NOMO-1 (cell line): ENCODE measurements at regions not wholly inside any gene's neighbourhood (a gene's known extent, or its start where the extent isn't known, plus 50 kb on each side); places are given as distances from the start of the nearest gene placed in this dataset.

Experiments used
- DNase-seq, 2 experiments: peaks; one replicate each; lab custom pipeline; 2025; ENCODE audit not compliant: unreplicated experiment in 2 of 2; lab: John Stamatoyannopoulos, UW

DNA sequence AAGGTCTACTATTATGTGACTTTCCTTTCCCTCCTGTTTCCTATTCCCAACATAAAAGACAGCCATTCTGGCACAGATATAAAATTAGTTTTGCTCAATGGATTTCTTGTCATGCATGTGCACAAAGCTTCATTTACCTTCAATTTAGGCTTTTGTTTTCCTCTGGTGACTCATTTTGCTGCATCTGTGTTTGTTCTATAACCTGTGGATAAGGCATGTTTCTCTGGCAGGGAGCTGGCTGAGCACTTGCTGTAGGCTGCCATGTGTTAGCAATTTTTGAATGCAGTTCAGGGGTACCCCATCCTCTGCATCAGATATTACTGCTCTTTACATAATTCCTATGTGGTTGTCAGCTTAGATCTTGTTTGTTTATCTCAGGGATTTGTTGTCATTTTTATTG, 202.8 kb upstream of the GRID2 start:
- no peak for DNase-seq

DNA sequence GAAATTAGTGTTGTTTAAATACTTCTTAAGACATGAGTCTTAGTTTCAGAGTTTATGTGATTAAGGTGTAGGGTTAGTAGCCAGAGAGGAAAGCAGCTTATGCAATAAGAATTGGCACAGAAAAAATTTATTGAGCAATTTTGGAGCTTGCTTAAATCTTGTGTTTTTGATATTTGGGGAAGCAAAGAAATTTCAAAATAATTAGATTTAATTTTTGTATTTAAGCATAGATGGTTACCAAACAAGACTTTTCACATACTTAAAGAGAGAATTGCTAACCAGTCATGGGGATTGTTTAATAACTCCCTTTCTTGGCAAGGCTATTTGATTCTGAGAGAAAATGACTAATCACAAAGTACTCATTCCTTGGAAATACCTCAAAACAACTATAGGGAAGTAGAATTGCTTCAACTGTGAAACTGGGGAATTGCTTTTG, 202.0 kb upstream of the GRID2 start:
- no peak for DNase-seq

DNA sequence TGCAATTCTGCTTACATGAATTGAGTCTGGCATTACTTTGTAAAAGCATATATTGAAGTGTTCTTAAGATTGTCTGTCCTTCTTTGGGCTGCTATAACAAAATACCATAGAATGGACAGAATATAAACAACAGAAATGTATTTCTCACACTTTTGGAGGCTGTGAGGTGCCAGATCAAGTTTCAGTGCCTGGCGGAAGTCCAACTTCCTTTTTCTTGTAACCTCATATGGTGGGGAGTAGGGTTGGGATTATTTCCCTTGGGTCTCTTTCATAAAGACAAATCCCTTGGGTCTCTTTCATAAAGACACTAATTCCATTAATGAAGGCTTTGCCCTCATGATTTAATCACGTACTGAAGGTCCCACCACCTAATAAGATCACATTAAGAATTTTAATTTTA, 199.3 kb upstream of the GRID2 start:
- DNase-seq, result no peak

DNA sequence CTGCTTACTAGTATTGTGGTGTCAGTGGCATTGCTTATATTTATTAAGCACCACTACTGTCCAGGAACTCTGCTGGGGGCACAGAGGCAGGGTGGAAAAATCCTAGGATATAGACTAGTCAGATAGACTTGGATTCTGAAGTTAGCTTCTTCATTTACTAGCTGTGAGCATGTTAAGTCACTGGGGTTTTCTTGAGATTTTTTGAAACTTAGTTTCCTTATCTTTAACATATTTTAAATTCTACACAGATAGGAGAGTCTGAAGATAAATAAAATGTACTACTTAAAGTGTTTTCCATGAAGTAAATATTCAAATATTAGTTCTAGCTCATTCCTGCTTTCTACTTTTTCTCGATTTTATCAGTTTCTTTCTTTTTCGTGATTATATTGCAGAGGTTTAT, 196.9 kb upstream of the GRID2 start:
- DNase-seq, result no peak

DNA sequence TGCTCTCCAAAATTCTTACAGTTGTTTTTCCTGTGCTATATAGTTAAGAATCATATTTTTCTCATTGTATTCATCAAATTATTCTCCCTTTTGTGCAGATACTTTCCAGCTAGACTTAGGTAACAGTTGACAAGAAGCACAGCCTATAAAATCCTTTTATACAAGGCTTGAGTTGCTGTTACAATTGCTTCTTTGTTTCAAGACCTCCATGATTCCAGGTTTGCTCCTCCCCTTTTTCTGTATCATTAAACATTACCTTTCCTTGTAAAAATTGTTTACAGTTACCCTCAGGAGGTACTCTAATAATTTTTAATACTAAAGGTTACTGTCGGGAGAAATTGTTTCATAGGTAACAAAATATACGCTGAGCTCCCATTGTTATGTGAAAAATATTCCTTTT, 192.3 kb upstream of the GRID2 start:
- DNase-seq, result no peak

DNA sequence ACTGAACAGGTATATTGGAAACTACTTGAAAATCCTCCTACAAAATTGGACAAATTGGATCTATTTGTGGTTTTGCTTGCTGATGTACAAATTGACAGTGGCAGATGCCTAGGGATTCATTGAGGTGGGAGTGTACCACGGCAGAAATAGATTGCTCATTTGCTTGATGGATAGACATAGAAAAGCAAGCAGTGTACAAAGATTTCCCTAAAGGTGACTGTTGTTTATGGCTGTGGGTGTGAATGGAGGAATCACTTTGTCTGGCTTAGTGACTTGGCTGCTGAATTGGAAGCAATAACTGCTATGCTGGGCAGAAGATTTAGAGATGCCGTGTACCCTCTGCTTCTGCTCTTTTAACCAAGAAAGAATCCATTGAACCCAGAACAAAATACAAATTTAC, 191.0 kb upstream of the GRID2 start:
- no peak for DNase-seq

DNA sequence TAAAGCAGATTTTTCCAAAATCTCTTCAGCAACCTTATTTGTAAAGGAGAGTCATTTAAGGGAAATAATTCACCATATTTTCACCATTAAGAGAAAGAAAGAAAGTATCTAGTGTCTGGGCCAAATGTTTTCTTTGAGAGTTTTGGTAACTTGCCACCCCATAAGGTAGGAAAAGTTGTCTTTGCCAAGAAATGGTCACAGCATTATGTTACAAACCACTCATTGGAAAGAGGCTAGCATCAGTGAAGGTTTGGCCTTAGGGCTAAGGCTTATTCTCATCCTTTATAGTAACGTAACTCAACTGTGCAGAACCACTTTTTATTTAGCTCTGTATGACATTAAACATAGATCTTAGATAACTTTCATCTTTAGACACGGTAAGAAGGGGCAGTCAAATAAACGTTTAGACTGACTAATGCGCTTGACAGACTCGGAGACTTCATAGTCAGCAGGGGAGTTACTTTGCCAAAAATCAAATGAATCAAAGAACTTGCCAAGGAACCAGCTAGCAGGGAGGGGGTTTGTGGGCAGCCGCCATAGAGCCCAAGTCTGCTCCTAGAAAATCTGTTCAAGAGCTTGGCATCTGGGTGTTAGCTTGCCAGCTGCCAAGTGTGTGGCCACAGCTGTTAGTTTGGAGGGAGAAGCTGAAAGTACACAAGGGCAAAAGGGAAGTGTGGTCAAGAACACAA, 182.8 kb upstream of the GRID2 start:
- no peak for DNase-seq

DNA sequence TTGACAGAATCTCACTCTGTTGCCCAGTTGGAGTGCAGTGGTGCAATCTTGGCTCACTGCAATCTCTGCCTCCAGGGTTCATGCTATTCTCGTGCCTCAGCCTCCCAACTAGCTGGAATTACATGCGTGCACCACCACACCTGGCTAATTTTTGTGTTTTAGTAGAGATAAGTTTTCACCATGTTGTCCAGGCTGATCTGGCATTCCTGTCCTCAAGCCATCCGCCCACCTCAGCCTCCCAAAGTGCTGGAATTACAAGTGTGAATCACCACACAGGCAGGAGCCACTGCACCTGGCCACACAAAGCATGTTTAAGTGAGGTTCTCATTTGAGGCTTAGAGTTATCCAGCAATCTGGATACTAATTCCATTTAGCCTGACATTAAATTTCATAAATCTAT, 180.9 kb upstream of the GRID2 start:
- no peak for DNase-seq

DNA sequence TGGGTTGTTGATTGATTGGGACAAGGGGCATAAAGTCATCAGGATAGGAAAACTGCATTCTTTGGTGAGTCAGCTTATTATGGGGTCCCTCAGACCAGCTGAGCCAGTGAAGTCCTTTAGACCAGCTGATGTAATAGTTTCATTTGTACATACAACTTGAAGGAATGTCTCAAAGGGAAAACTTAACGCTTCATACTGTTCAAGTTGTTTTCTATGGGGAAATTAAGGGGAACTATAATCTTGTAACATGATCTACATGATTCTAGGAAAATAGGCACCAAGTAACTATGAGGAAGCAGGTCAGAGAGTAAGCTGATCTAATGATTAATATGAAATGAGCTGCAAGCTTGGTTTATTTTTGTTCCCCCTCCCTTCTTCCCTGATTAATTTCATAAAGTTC, 175.1 kb upstream of the GRID2 start:
- no peak for DNase-seq

DNA sequence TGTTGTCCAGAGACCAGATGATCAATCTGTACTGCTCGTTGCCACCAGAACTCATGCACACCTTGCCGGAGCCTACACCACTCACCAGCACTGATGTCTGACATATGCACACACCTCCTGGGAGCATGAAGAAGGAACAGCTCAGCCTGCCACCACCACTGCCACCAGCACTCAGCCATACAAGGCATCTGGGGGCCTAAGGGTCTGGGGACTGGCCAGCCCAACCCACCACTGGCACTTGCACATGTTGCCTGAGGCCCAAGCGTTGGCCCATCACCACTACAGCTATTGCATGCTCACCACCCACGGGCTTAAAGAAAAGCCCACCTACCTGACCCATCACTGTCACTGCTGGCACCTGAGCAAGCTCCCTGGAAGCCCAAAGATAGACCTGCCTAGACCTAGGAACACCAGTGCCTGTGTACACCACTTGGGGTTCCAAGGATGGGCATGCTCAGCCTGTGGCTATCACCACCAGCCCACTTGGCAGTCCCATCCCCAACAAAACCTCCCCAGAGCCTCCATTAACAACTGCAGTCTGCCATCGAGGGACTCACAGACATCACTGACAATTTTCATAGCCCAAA, 174.3 kb upstream of the GRID2 start:
- DNase-seq, result no peak

DNA sequence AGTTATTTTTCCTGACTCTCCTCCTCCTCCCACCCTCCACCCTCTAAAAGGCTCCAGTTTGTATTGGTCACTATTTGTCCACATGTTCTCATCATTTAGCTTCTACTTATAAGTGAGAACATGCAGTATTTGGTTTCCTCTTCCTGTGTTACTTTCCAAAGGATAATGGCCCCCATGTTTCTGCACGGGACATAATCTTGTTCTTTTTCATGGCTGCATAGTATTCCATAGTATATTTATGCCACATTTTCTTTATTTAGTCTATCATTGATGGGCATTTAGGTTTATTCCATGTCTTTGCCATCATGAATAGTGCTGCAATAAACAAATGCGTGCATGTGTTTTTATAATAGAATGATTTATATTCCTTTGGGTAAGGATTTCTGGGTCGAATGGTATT, 167.3 kb upstream of the GRID2 start:
- no peak for DNase-seq

DNA sequence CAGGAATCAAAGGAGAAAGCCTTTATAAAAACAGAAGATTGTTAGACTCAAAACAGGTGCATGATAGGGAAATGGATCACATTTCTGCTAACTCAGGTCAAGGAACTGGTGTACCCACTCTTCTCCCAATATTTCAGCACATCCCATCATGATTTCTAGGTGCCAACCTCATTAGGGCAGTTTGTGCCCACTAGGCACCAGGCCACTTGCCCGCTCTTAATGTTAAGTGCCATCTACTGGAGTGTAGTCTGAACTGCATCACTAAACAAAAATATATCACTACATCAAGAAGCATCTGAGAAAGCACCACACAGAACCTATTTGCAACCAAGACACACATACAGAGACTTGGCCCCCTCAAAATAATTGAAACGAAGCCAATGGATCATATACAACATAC, 140.4 kb upstream of the GRID2 start:
- DNase-seq, result no peak

DNA sequence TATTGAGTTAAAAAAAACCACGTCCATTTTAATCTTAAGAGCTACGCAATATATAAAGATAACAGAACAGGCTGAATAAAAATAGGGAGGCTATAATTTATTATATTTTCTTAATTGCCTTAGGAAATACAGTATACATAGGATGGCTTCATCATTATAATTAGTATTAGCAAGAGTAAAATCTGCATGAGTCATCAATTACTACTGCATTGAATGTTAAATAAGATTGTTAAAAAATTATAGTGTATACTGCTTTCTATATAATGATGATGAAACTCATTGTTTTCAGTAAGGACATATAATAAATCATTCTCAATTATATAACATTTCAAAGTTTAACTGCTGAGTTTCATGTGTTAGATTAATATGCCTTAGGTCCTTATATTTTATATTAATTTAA, 133.4 kb upstream of the GRID2 start:
- DNase-seq, result no peak

DNA sequence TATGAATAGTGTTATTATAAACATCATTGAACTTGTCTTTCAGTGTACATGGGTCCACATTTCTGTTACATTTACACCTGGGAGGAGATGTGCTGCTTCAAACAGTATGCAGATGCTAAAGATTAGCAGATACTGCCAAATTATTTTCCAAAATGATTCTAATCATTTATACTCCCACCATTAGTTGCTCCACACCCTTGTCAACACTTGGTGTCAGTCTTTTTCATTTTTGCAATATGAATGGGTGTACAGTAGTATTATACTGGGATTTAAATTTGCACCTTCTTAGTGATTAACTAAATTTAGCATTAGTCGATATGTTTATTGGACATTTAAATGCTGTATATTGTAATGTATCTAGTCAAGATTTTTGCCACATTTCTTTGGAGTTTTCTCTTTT, 131.6 kb upstream of the GRID2 start:
- no peak for DNase-seq

DNA sequence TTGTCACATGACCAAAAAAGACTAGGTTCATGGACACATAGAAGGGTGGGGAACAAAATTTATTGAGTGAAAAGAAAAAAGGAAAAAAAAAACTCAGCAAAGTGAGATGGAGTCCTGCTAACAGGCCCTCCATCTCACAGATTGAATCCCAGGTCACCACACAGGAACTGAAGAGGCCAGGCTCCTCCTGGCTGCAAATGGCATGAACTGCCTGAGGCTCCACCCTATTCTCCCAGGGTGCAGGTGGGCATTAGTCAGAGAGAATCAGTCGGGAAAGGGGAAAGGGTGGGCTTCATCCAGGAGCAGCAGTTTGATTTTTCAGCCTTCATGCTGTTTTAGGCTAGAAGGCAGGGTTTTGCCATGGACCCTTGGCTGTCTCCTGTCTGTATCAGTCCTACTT, 128.5 kb upstream of the GRID2 start:
- no peak for DNase-seq

DNA sequence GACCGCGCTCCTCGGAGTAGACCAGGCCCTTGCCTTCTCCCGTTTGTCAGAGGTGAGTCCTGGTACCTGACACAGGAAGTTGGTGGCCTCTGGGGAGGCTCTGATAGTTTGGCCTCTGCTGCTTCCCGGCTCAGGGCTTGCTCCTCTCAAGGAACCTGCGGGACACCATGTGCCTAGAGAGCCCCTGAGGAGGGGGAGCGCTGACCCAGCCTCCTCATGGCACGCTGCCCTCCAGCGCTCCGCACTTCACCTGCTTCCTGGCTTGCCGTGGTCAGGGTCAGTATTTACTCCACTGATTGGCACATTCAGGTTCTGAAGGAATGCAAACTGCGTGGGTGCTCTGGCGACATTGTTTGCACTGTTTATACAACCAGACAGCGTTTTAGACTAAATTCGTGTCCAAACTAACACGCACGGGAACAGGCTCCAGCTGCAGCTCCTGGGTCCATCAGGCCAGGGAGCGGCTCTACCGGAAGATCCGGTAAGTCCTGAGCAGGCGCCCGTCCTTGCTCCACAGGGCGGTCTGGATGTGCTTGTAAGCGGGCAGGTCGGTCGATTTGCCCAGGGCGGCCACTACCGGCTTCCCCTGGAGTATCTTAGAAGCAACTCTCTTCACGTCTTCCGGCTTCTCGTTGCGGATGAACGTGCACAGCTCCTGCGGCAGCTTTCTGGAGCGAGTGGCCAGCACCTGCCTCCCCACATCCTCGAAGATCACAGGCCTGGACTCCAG, 121.6 kb upstream of the GRID2 start:
- DNase-seq, result no peak

DNA sequence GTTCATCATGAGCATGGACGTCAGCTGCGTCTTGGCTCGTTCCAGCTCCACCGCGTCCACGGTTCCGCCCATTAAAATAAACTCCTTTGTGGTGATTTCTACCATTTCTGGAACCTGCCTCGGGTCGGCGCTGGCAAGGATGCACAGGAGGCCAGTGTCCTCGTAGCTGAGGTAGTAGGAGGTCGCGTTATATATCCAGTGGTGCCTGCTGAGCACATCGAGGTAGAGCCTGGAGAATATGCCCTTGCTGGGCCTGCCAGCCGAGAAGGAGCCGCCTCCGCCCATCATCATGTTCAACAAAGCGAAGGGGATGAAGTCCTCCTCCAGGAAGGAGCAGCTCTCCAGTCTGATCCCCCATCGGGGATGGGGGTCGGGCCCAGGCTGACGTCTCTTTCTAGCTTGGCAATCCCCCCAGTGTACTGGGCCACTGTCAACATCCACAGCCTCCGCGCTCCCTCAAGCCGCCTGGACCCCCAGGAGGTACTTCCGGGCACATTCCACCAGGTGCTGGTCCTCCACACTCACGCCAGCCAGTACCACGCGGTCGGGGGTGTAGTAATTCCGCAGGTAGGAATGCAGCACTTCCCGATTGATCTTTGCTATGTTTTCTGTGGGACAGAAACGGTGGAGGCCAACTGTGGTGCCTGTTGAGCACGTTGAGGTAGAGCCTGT, 120.9 kb upstream of the GRID2 start:
- no peak for DNase-seq

DNA sequence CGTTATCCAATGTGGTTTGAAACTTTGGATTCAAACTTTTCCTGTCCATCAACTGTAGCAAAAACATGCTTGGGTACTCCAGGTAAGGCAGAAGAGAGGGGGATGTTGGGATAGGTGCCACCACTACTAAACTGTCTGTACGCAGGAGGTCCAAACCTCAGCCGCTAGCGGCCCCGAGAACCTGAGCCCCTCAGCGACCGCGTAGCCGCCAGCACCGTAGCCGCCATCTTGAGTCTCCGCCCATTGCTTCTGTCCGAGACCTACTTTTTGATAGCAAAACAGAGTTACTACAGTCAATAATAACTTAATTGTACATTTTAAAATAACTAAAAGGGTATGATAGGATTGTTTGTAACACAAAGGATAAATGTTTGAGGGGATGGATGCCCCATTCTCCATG, 119.9 kb upstream of the GRID2 start:
- no peak for DNase-seq

DNA sequence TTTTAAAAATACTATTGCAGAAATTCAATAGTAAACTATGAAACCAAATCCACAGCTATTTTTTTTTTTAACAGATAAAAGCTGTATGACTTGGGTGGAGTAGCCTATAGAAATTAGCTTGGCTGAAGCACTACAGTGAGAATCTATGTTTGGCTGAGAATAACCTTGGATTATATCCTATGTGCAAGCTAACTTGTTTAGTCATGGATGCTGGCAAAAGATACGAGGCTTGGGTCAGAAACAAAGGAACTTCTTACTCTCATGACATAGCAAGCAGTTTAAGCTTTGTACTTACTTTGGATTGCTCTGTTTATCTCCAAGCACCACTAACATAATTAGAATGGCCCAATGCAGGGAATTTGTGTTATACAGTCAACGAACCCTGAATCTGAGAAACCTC, 119.2 kb upstream of the GRID2 start:
- DNase-seq, result no peak

DNA sequence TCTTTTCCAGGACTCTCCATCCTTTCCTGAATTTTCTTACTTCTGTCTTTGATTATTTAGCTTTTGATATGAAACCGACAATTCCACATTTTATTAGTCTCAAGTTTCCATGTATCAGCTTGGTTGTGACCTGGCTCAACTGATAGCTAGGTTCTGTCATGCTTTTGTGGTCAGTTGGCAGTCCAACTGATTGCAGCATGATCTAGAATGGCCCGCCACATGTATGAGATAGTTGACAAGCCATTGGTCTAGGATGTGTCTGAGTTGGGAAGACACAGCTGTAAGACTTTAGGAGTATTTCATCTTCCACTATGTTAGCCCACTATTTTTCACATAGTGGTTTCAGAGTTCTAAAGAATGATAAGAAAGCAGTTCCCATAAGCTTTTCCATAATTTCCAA, 117.5 kb upstream of the GRID2 start:
- DNase-seq, result no peak

DNA sequence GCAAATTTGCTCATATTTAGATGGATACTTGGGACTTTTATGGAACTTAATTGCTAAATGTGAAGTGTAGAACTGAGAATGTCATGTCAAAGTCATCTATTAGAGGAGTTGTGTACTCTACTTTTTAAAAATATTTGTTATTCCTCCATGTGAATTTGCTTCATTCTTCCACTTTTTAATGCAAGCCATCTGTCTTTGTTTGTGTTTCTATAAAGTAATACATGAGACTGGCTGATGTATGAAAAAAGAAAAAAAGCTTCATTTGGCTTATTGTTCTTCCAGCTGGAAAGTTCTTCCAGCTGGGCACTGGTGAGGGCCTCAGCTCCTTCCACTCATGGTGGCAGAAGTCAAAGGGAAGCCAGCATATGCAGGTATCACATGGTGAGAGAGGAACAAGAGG, 114.6 kb upstream of the GRID2 start:
- DNase-seq, result no peak

DNA sequence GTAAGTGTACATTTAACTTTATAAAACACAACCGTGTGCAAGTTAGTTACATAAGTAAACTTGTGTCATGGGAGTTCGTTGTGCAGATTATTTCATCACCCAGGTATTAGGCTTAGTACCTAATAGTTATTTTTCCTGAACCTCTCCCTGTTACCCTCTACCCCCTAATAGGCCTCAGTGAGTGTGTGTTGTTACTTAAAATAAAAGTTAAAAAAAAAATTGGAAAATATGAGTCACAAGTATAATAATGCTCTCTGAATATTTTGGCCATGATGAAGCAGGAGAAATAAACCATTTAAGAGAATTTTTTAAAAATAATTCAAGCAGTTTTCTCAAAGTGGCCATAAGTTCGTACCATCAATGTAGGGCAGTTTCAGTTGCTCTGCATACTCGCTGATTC, 105.1 kb upstream of the GRID2 start:
- no peak for DNase-seq
